ENCODE measurements at regions not wholly inside any gene's neighbourhood (a gene's known extent, or its start where the extent isn't known, plus 50 kb on each side); places are given as distances from the start of the nearest gene placed in this dataset.

DNA sequence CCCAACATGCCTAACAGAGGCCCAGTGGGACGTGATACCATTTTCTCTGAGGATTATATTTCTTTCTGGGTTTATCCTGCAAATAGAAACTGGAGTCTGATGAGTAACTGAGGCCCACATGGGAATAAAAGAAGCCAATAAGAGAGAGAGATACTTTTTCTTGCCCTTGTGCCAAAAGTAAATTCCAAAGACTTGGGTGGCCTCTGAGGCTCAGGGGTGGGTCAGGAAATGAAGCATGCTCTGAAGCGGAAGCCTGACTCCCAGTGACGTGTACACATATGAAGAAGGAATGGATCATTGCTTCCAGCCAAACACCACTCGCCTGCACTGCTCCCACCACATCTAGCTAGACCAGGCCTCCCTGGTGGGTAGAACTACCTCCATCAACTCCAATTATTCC lies 273.6 kb upstream of the NCKAP5 start:
- Histone ChIP-seq H2BK15ac (ENCODE audit: low read depth, low read length) (peak overlapping the region; percentile 98), H3K23ac (ENCODE audit: low read depth, low read length) (peak overlapping the region; percentile 90), H3K56ac (ENCODE audit: extremely low read depth, insufficient read depth, low read length) (peak overlapping the region; percentile 89), H3K9ac (ENCODE audit: low read depth, low read length) (peak overlapping the region; percentile 11; the same call in 1 of the 2 replicates), H3K18ac (ENCODE audit: low read depth, low read length) (peak overlapping the region; percentile 95), H3K9me3 (ENCODE audit: control insufficient read depth, insufficient read depth, low read length) (no peaks in the 10 kb centered on the region), H3K4me2 (ENCODE audit: low read depth, low read length) (no peak overlapping the region), H3K9me1 (ENCODE audit: insufficient read depth, low read length) (peaks cover 29% of the 10 kb centered on the region), H2AK9ac (replicated peaks; ENCODE audit: low read depth, low read length, poor library complexity) (peak overlapping the region; percentile 59), H3K14ac (replicated peaks; ENCODE audit: low read depth, low read length) (peak overlapping the region; percentile 95), H3K79me1 (ENCODE audit: low read depth in 1 of 2, low read length in 2 of 2) (peaks cover 0 to 40% of the 10 kb centered on the region in 2 experiments; a peak in 2 of 4 replicates), H4K20me1 (ENCODE audit: insufficient read depth, low read length) (no peaks in the 10 kb centered on the region), H2BK5ac (ENCODE audit: low read depth, low read length, poor library complexity, severe bottlenecking) (peak overlapping the region; percentile 97), H2BK120ac (ENCODE audit: low read depth, low read length) (peak overlapping the region; percentile 97), H3K4me1 (ENCODE audit: control insufficient read depth, insufficient read depth, low read length) (peaks cover 30% of the 10 kb centered on the region), H3K4ac (ENCODE audit: low read depth, low read length) (peak overlapping the region; percentile 99), H4K91ac (ENCODE audit: insufficient read depth, low read depth, low read length) (peak overlapping the region; percentile 97), H2AFZ (replicated peaks; ENCODE audit: low read length, poor library complexity) (peak overlapping the region; percentile 44), H3K27me3 (ENCODE audit: control insufficient read depth, insufficient read depth, low read length) (no peaks in the 10 kb centered on the region), H3K27ac (ENCODE audit: insufficient read depth, low read length) (peak overlapping the region; percentile 92), H2BK20ac (ENCODE audit: low read depth, low read length) (peak overlapping the region; percentile 97), H4K8ac (ENCODE audit: low read depth in 2 of 2, low read length in 2 of 2) (peak overlapping the region; percentile 90 to 93), H4K5ac (ENCODE audit: low read depth, low read length) (peak overlapping the region; percentile 91), H3K36me3 (ENCODE audit: control insufficient read depth, insufficient read depth, low read length) (no peaks in the 10 kb centered on the region), H2AK5ac (ENCODE audit: low read depth, low read length) (peak overlapping the region; percentile 98), H3K4me3 (ENCODE audit: insufficient read depth, low read depth, low read length) (no peak overlapping the region)
- intact Hi-C loops (cut with micrococcal nuclease) = loop anchor here (2.0 to 10.0 kb wide), 6 partner anchors 51 to 1987 kb away; partner anchors contain the start of gene LYPD1
- BruUV-seq (replicated peaks) = no TSS peak
- dilution Hi-C loops (cut with HindIII; ENCODE audit: low sequenced_read_pairs, unreplicated experiment) = no loop called here
- in situ Hi-C loops (cut with MboI; ENCODE audit: low sequenced_read_pairs) = loop anchor here (5.0 to 25.0 kb wide), 2 partner anchors 280 to 1180 kb away; partner anchors contain the start of gene LYPD1
- ATAC-seq (ENCODE audit: low read depth) = peak; percentile 81
- ChIA-PET CTCF (interaction anchor here (2.1 kb wide), 1 partner anchor 62 kb away, joined by 6 read pairs; no protein-coding TSS in a partner anchor), POLR2A (ENCODE audit: unreplicated experiment) (no interaction called here)
- TF ChIP-seq FOS (IDR thresholded peaks at IDR 0.05; ENCODE audit: low read depth, low read length) (no peak), RCOR1 (IDR thresholded peaks at IDR 0.05; ENCODE audit: insufficient replicate concordance, low read length) (peak; percentile 11), CHD1 (IDR thresholded peaks at IDR 0.05; ENCODE audit: low read depth, low read length) (no peak), NFE2L2 (IDR thresholded peaks at IDR 0.05; ENCODE audit: low read depth, low read length) (no peak), BHLHE40 (IDR thresholded peaks at IDR 0.05; ENCODE audit: low read depth, low read length) (0 out of 2 replicates have a peak, but pooled peaks have one; percentile 29), MXI1 (IDR thresholded peaks at IDR 0.05; ENCODE audit: borderline replicate concordance, low read depth, low read length) (0 out of 2 replicates have a peak, but pooled peaks have one; percentile 21), POLR2A (IDR thresholded peaks at IDR 0.05; ENCODE audit: low read depth, low read length) (peak; percentile 43; the same call in 1 of the 2 replicates), MAFK (IDR thresholded peaks at IDR 0.05; ENCODE audit: low read depth, low read length) (no peak), RAD21 (IDR thresholded peaks at IDR 0.05; ENCODE audit: low read length) (0 out of 2 replicates have a peak, but pooled peaks have one; percentile 10)
- TF ChIP-seq, protein P1, sequence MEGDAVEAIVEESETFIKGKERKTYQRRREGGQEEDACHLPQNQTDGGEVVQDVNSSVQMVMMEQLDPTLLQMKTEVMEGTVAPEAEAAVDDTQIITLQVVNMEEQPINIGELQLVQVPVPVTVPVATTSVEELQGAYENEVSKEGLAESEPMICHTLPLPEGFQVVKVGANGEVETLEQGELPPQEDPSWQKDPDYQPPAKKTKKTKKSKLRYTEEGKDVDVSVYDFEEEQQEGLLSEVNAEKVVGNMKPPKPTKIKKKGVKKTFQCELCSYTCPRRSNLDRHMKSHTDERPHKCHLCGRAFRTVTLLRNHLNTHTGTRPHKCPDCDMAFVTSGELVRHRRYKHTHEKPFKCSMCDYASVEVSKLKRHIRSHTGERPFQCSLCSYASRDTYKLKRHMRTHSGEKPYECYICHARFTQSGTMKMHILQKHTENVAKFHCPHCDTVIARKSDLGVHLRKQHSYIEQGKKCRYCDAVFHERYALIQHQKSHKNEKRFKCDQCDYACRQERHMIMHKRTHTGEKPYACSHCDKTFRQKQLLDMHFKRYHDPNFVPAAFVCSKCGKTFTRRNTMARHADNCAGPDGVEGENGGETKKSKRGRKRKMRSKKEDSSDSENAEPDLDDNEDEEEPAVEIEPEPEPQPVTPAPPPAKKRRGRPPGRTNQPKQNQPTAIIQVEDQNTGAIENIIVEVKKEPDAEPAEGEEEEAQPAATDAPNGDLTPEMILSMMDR (conservative IDR thresholded peaks at IDR 0.05; ENCODE audit: low read depth, low read length) = no peak
- TF ChIP-seq, protein P2, sequence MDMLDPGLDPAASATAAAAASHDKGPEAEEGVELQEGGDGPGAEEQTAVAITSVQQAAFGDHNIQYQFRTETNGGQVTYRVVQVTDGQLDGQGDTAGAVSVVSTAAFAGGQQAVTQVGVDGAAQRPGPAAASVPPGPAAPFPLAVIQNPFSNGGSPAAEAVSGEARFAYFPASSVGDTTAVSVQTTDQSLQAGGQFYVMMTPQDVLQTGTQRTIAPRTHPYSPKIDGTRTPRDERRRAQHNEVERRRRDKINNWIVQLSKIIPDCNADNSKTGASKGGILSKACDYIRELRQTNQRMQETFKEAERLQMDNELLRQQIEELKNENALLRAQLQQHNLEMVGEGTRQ (IDR thresholded peaks at IDR 0.05; ENCODE audit: low read depth, low read length) = peak; percentile 71
- peak; percentile 99 for DNase-seq
- 0% methylated on average over 1 of the region's 4 CpGs; no CpG with 5 or more reads in 1 of the 2 experiments for WGBS, 2 experiments (ENCODE audit: extremely low coverage in 2 of 2, insufficient read length in 1 of 2)
